ENCODE measurements at regions not wholly inside any gene's neighbourhood (a gene's known extent, or its start where the extent isn't known, plus 50 kb on each side); places are given as distances from the start of the nearest gene placed in this dataset.

GRCh38 chr15:70283511-70283910 is 185.8 kb upstream of the TLE3 start:
- Histone ChIP-seq H2BK12ac (ENCODE audit: insufficient read length, low read depth, low read length) (no peak overlapping the region), H2BK120ac (ENCODE audit: low read depth, low read length, poor library complexity, severe bottlenecking) (no peak overlapping the region), H3K9me3 (ENCODE audit: control insufficient read depth, low read depth, low read length) (no peaks in the 10 kb centered on the region), H4K20me1 (ENCODE audit: control insufficient read depth, insufficient read depth, insufficient read length) (no peaks in the 10 kb centered on the region), H4K91ac (ENCODE audit: insufficient read length, low read depth, low read length) (no peak overlapping the region), H3K4me2 (ENCODE audit: insufficient read depth, insufficient read length, low read length) (no peak overlapping the region), H3K4ac (ENCODE audit: low read depth, low read length) (no peak overlapping the region), H3K18ac (ENCODE audit: insufficient read length, low read depth, low read length) (no peak overlapping the region), H3K56ac (ENCODE audit: insufficient read length, low read depth, low read length) (no peak overlapping the region), H2BK5ac (ENCODE audit: insufficient read length, low read length) (no peak overlapping the region), H3K9ac (ENCODE audit: extremely low read depth, insufficient read length, low read length) (no peak overlapping the region), H3K79me2 (ENCODE audit: insufficient read depth, low read length) (no peaks in the 10 kb centered on the region), H3T11ph (ENCODE audit: low read length) (no peak overlapping the region), H2AK5ac (ENCODE audit: insufficient read length, low read length) (no peak overlapping the region), H4K5ac (ENCODE audit: insufficient read length, low read depth, low read length) (no peak overlapping the region), H3K27me3 (ENCODE audit: insufficient read depth, low read length) (no peaks in the 10 kb centered on the region), H3K27ac (ENCODE audit: insufficient read length, low read depth, low read length) (no peak overlapping the region), H3K23me2 (ENCODE audit: insufficient read length, low read depth, low read length, poor library complexity, severe bottlenecking) (peaks cover 3% of the 10 kb centered on the region), H2AFZ (ENCODE audit: low read length) (no peak overlapping the region), H3K23ac (ENCODE audit: insufficient read length, low read depth, low read length) (no peak overlapping the region), H4K8ac (replicated peaks; ENCODE audit: insufficient read length, low read depth, low read length) (no peak overlapping the region), H3K14ac (ENCODE audit: insufficient read depth, low read length) (no peak overlapping the region), H2BK20ac (ENCODE audit: low read depth, low read length, poor library complexity, severe bottlenecking) (no peak overlapping the region), H2BK15ac (ENCODE audit: low read depth, low read length) (no peak overlapping the region), H3K79me1 (ENCODE audit: insufficient read depth, low read depth, low read length, poor library complexity, severe bottlenecking) (no peaks in the 10 kb centered on the region), H3K4me1 (ENCODE audit: insufficient read depth, low read length) (no peaks in the 10 kb centered on the region; the same call in 1 of the 2 replicates)
- DNase-seq, result no peak
- no peaks in the 10 kb centered on the region; the same call in 1 of the 2 replicates for H3K27me3 Mint-ChIP-seq (ENCODE audit: low read depth)
- no peak overlapping the region for H3K27ac Mint-ChIP-seq
- WGBS (ENCODE audit: extremely low coverage, insufficient read length, low lambda C conversion rate), result no CpG with 5 or more reads among the region's 1 CpG
- TF ChIP-seq CTCF (conservative IDR thresholded peaks at IDR 0.05), result no peak
- H3K9me3 Mint-ChIP-seq, result no peaks in the 10 kb centered on the region
- H3K4me1 Mint-ChIP-seq, result peaks cover 22 to 28% of the 10 kb centered on the region in 2 experiments
- no peak overlapping the region for H3K4me3 Mint-ChIP-seq
- no peaks in the 10 kb centered on the region for H3K36me3 Mint-ChIP-seq (ENCODE audit: insufficient read depth in 1 of 3, low read depth in 3 of 3)
